Progenitor cell of endocrine pancreas (in vitro differentiated cells): ENCODE measurements at regions not wholly inside any gene's neighbourhood (a gene's known extent, or its start where the extent isn't known, plus 50 kb on each side); places are given as distances from the start of the nearest gene placed in this dataset.

ENCODE experiments used
- DNase-seq: peaks from one replicate; pipeline ENCODE4 v3.0.0; 2021; ENCODE audit warnings: low spot score; ENCODE audit not compliant: unreplicated experiment
- H3K27ac Mint-ChIP-seq: 2 replicates; pipeline ENCODE4 v1.8.0; 2021; ENCODE audit warnings: mild to moderate bottlenecking, moderate library complexity, mixed read lengths
- H3K27me3 Mint-ChIP-seq: 2 replicates; pipeline ENCODE4 v1.8.0; 2021; ENCODE audit warnings: mixed read lengths
- H3K36me3 Mint-ChIP-seq: 2 replicates; pipeline ENCODE4 v1.8.0; 2022; ENCODE audit warnings: mixed read lengths; ENCODE audit not compliant: insufficient read depth
- H3K4me1 Mint-ChIP-seq: 2 replicates; pipeline ENCODE4 v1.8.0; 2021; ENCODE audit warnings: low read depth, mixed read lengths
- H3K4me3 Mint-ChIP-seq: 2 replicates; pipeline ENCODE4 v1.8.0; 2021; ENCODE audit warnings: low read depth, mild to moderate bottlenecking, moderate library complexity, mixed read lengths
- H3K9me3 Mint-ChIP-seq: 2 replicates; pipeline ENCODE4 v1.8.0; 2021; ENCODE audit warnings: low read depth, mixed read lengths
- CTCF ChIP-seq: fragments of 200-600 bp; sonication (generic); IDR thresholded peaks from one replicate; pipeline ENCODE4 v1.5.0; 2021; ENCODE audit warnings: antibody characterized with exemption, mild to moderate bottlenecking; ENCODE audit not compliant: unreplicated experiment

- no peaks in the 10 kb centered on the region for H3K9me3 Mint-ChIP-seq
- no peak overlapping the region for H3K4me3 Mint-ChIP-seq
- H3K36me3 Mint-ChIP-seq, result no peaks in the 10 kb centered on the region
- no peaks in the 10 kb centered on the region for H3K27me3 Mint-ChIP-seq
- no peak for TF ChIP-seq CTCF
- no peak for DNase-seq
- no peak overlapping the region for H3K27ac Mint-ChIP-seq
- H3K4me1 Mint-ChIP-seq, result peaks cover 17% of the 10 kb centered on the region
Observed at GRCh38 chr4:75251547-75251946, 262.7 kb downstream of the RCHY1 start.

- peaks cover 17% of the 10 kb centered on the region for H3K4me1 Mint-ChIP-seq
- no peak overlapping the region for H3K27ac Mint-ChIP-seq
- no peaks in the 10 kb centered on the region for H3K27me3 Mint-ChIP-seq
- DNase-seq, result no peak
- no peaks in the 10 kb centered on the region for H3K9me3 Mint-ChIP-seq
- no peaks in the 10 kb centered on the region for H3K36me3 Mint-ChIP-seq
- H3K4me3 Mint-ChIP-seq, result no peak overlapping the region
- TF ChIP-seq CTCF, result no peak
Observed at GRCh38 chr4:75249739-75250138, 264.5 kb downstream of the RCHY1 start.

GRCh38 chr4:75248770-75249407 lies 265.3 kb downstream of the RCHY1 start:
- no peak for DNase-seq
- peak overlapping the region; percentile 38 for H3K27ac Mint-ChIP-seq
- TF ChIP-seq CTCF, result no peak
- H3K9me3 Mint-ChIP-seq, result no peaks in the 10 kb centered on the region
- H3K4me1 Mint-ChIP-seq, result peaks cover 17% of the 10 kb centered on the region
- no peaks in the 10 kb centered on the region for H3K36me3 Mint-ChIP-seq
- H3K4me3 Mint-ChIP-seq, result no peak overlapping the region
- no peaks in the 10 kb centered on the region for H3K27me3 Mint-ChIP-seq

- Mint-ChIP-seq H3K4me1 (peaks cover 12% of the 10 kb centered on the region), H3K4me3 (no peak overlapping the region), H3K9me3 (peaks cover 1% of the 10 kb centered on the region), H3K36me3 (no peaks in the 10 kb centered on the region), H3K27ac (no peak overlapping the region), H3K27me3 (no peaks in the 10 kb centered on the region)
- no peak for DNase-seq
- no peak for TF ChIP-seq CTCF
Observed at GRCh38 chr4:75244325-75244724, 269.9 kb downstream of the RCHY1 start.

- Mint-ChIP-seq H3K9me3 (peaks cover 9% of the 10 kb centered on the region), H3K4me1 (peaks cover 4% of the 10 kb centered on the region), H3K4me3 (no peak overlapping the region), H3K36me3 (peaks cover 3% of the 10 kb centered on the region), H3K27me3 (no peaks in the 10 kb centered on the region), H3K27ac (no peak overlapping the region)
- TF ChIP-seq CTCF, result no peak
- DNase-seq, result no peak
Observed at GRCh38 chr4:75243570-75243969, 270.6 kb downstream of the RCHY1 start.
